ENCODE measurements at regions not wholly inside any gene's neighbourhood (a gene's known extent, or its start where the extent isn't known, plus 50 kb on each side); places are given as distances from the start of the nearest gene placed in this dataset.

DNA sequence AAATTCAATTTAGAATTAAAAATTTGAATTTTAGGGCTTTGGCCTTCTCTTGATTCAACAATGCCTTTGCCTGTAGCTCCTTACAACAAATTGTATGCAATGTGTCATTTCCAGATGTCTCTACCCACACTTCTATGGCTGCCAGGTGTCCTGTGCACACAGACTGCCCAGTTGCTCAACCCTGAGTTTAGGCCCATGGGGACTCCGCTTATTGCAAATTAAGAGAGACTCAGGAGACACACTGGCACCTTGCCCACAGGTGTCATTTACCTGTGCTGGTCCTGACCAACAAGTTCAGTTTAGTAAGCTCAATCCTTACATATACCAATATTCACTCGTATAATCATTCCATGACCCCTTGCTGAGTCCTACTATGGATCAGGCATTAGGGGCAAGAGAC lies 236.1 kb downstream of the OMA1 start:
- 80 to 92% methylated on average over 2 of the region's 2 CpGs for WGBS, 2 donors
- Histone ChIP-seq H3K27me3 (no peaks in the 10 kb centered on the region), H3K4me3 (no peak overlapping the region), H3K4me1 (no peaks in the 10 kb centered on the region), H3K36me3 (no peaks in the 10 kb centered on the region), H3K27ac (no peak overlapping the region), H3K9me3 (no peaks in the 10 kb centered on the region)
- no peak for DNase-seq
- intact Hi-C loops (cut with DNase I) = no loop called here
- no peak for TF ChIP-seq POLR2A (IDR thresholded peaks at IDR 0.05)
- TF ChIP-seq, protein P1, sequence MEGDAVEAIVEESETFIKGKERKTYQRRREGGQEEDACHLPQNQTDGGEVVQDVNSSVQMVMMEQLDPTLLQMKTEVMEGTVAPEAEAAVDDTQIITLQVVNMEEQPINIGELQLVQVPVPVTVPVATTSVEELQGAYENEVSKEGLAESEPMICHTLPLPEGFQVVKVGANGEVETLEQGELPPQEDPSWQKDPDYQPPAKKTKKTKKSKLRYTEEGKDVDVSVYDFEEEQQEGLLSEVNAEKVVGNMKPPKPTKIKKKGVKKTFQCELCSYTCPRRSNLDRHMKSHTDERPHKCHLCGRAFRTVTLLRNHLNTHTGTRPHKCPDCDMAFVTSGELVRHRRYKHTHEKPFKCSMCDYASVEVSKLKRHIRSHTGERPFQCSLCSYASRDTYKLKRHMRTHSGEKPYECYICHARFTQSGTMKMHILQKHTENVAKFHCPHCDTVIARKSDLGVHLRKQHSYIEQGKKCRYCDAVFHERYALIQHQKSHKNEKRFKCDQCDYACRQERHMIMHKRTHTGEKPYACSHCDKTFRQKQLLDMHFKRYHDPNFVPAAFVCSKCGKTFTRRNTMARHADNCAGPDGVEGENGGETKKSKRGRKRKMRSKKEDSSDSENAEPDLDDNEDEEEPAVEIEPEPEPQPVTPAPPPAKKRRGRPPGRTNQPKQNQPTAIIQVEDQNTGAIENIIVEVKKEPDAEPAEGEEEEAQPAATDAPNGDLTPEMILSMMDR (IDR thresholded peaks at IDR 0.05) = no peak

DNA sequence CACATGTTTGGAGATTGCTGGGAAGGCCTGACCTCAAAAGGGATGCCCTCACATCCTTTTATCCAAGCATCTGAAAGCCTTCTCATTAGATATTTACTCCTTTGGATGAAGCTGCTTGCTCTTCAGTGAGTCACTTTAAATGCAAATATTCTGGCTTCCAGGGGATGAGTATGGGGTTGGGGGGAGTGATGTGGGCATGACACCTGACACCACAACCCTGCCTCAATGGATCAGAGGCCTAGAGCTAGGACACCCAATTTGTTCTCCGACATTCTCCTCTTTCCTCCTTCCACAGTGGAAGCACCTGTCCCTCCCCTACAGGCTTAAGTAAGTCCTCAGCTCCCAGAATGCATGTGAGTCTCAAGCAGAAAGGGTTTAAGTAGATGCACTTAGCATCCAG lies 238.3 kb downstream of the OMA1 start:
- H3K4me1 ChIP-seq = no peaks in the 10 kb centered on the region
- no peaks in the 10 kb centered on the region for H3K36me3 ChIP-seq
- H3K27me3 ChIP-seq = no peaks in the 10 kb centered on the region
- no peak for DNase-seq
- no peak overlapping the region for H3K4me3 ChIP-seq
- intact Hi-C loops (cut with DNase I) = no loop called here
- H3K9me3 ChIP-seq = no peaks in the 10 kb centered on the region
- 60 to 67% methylated on average over 1 of the region's 1 CpG for WGBS, 2 donors
- TF ChIP-seq, protein P1 (IDR thresholded peaks at IDR 0.05) = no peak
- no peak for TF ChIP-seq POLR2A (IDR thresholded peaks at IDR 0.05)
- H3K27ac ChIP-seq = no peak overlapping the region

DNA sequence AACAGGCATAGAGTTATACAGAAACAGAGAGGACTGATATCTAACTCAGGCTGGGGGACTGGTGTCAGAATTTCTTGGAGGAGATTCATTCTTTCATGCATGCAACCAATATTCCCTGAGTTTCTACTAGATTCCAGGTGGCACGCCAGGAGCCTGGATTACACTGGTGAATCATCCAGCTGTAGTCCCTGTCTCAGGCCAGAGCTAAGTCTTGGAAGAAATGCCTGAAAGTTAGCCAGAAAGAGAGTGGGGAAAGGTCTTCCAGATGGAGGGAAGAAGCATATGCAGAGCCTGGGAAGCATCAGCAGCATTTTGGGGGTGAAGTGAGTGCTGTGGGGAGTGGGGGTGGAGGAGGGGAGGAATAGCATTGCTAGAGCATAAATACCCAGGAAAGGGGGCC lies 239.1 kb downstream of the OMA1 start:
- H3K4me3 ChIP-seq = no peak overlapping the region
- no peak for DNase-seq
- H3K27ac ChIP-seq = no peak overlapping the region
- WGBS, 2 donors = 75 to 78% methylated on average over 1 of the region's 1 CpG
- intact Hi-C loops (cut with DNase I) = no loop called here
- TF ChIP-seq, protein P1 (IDR thresholded peaks at IDR 0.05) = no peak
- TF ChIP-seq POLR2A (IDR thresholded peaks at IDR 0.05) = no peak
- no peaks in the 10 kb centered on the region for H3K9me3 ChIP-seq
- no peaks in the 10 kb centered on the region for H3K27me3 ChIP-seq
- no peaks in the 10 kb centered on the region for H3K36me3 ChIP-seq
- H3K4me1 ChIP-seq = no peaks in the 10 kb centered on the region

DNA sequence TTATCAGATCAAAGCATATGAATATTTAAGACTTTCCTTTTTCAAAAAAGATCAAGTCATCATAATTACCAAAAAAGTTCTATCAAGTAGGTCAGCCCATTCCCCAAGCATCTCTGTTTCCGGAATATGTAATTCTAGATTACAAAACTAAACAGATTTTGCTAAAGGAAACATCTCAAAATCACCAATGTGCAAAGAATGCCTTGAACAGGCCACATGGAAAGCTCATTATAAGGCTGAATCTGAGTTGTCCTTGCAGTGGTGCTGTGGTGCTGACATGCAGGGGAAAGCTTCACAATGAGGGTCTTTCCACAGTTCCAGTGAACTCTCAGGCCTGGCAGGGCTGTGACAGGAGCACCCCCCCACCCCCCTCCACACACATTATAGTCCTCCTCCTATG lies 240.9 kb downstream of the OMA1 start:
- Histone ChIP-seq H3K9me3 (no peaks in the 10 kb centered on the region), H3K36me3 (no peaks in the 10 kb centered on the region), H3K27ac (no peak overlapping the region), H3K4me3 (no peak overlapping the region), H3K27me3 (no peaks in the 10 kb centered on the region), H3K4me1 (no peaks in the 10 kb centered on the region)
- no peak for DNase-seq
- intact Hi-C loops (cut with DNase I) = no loop called here
- no peak for TF ChIP-seq POLR2A (IDR thresholded peaks at IDR 0.05)
- TF ChIP-seq, protein P1 (IDR thresholded peaks at IDR 0.05) = no peak
- 75 to 84% methylated on average over 1 of the region's 1 CpG for WGBS, 2 donors

DNA sequence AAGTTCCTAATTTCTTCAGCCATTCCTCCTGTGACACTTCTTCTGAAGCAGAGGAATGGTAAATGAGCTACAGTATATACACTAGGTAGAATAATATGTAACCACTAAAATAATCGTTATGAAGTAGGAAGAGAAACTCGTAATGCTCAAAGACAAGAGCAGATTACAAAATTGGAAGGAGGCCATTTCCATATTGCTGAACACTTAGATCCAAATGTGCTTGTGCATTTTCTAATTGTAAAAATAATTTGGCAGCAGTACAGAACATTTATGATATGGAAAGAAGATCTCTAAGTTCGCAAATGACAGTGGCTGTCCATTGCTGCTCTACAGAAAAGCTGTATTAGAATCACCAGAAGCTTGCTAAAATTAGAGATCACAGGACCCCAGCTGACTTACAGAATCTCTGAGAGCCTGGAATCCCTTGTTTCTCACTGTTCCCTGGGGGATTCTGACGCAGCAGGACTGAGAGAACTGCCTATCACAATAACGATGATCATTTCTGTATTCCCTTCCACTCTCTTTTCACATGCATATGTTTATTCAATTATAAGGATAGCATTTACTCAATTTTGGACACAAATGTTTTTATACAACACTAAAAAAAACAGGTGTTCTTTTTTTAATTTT lies 242.1 kb downstream of the OMA1 start:
- Histone ChIP-seq H3K4me3 (no peak overlapping the region), H3K4me1 (no peaks in the 10 kb centered on the region), H3K36me3 (no peaks in the 10 kb centered on the region), H3K9me3 (no peaks in the 10 kb centered on the region), H3K27me3 (no peaks in the 10 kb centered on the region), H3K27ac (no peak overlapping the region)
- no peak for DNase-seq
- intact Hi-C loops (cut with DNase I) = no loop called here
- 80 to 81% methylated on average over 5 of the region's 5 CpGs for WGBS, 2 donors
- TF ChIP-seq POLR2A (IDR thresholded peaks at IDR 0.05) = no peak
- TF ChIP-seq, protein P1 (IDR thresholded peaks at IDR 0.05) = no peak
